Femur (tissue), 1 donor: ENCODE measurements at regions not wholly inside any gene's neighbourhood (a gene's known extent, or its start where the extent isn't known, plus 50 kb on each side); places are given as distances from the start of the nearest gene placed in this dataset.

Experiments
- DNase-seq: peaks from one replicate; pipeline ENCODE4 v3.0.0-alpha.2; 2017

- DNase-seq: no peak
These were observed 418.0 kb downstream of the SHANK2 start for GRCh38 chr11:70834277-70834940.

GRCh38 chr11:70834984-70835560 lies 417.3 kb downstream of the SHANK2 start:
- DNase-seq: no peak

DNA sequence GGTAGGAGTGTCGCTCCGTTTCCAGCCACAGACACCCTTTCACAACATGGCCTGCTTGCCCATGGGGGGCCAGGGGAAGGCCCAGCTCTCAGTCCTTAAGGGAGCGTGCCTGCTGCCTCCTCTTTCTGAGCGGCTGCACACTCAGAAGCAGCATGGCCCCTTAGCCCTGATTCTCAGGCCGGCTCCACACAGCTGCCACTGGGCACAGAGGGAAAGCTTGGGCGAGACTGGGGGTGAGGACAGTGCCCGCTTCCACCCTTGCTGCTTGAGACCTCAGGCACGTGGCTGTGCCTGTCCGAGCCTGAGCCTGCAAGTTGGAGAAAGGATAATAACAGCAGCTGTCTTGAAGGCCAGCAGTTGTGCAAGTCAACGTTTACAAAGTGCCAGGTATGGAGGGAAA lies 416.3 kb downstream of the SHANK2 start:
- DNase-seq: no peak

- DNase-seq: no peak
These were observed 414.2 kb downstream of the SHANK2 start for GRCh38 chr11:70838198-70838597.

DNA sequence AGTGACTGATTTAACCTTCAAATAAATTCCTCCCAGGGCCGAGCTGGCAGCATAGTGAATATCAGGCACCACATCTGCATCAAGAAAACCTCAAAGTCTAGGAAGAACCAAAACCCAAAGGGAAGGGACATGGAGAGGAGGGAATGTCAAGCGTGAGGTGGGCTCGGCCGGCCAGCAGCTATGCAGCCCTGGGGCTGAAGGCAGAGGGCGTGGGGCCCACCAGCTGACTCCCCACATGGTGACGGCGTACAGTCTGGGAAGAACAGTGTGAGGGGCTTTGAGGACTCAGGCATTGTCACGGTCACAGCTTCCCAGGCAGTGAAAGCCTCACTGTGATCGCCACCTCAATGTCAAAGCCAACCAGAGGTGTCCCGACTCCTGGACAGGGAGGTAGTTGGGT lies 412.5 kb downstream of the SHANK2 start:
- no peak for DNase-seq

DNA sequence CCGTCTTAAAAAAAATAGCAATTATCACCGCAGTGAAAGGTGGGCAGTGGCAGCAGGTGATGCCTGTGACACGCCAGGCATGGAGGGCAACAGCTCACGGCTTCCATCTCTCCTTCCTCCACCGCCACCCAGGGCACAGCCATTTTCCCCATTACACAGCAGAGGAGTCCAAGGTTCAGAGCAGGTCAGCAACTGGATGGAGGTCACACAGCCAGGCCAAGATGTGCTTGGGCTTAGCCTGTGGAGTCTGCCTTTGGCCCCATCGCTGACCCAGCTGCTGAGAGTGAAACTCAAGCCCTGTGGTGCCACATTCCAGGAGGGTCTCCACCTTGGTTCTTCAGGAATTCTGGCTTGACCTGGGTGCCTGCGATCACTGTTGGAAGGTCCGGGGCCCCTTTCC lies 411.1 kb downstream of the SHANK2 start:
- DNase-seq: no peak

GRCh38 chr11:70842256-70842655 lies 410.1 kb downstream of the SHANK2 start:
- DNase-seq: no peak

- DNase-seq: no peak
These were observed 409.7 kb downstream of the SHANK2 start for GRCh38 chr11:70842701-70843100.

- DNase-seq: no peak
These were observed 408.5 kb downstream of the SHANK2 start for GRCh38 chr11:70843906-70844305.

- DNase-seq: no peak
These were observed 408.0 kb downstream of the SHANK2 start for GRCh38 chr11:70844387-70844786.

- DNase-seq: no peak
These were observed 406.8 kb downstream of the SHANK2 start for GRCh38 chr11:70845591-70846041.

DNA sequence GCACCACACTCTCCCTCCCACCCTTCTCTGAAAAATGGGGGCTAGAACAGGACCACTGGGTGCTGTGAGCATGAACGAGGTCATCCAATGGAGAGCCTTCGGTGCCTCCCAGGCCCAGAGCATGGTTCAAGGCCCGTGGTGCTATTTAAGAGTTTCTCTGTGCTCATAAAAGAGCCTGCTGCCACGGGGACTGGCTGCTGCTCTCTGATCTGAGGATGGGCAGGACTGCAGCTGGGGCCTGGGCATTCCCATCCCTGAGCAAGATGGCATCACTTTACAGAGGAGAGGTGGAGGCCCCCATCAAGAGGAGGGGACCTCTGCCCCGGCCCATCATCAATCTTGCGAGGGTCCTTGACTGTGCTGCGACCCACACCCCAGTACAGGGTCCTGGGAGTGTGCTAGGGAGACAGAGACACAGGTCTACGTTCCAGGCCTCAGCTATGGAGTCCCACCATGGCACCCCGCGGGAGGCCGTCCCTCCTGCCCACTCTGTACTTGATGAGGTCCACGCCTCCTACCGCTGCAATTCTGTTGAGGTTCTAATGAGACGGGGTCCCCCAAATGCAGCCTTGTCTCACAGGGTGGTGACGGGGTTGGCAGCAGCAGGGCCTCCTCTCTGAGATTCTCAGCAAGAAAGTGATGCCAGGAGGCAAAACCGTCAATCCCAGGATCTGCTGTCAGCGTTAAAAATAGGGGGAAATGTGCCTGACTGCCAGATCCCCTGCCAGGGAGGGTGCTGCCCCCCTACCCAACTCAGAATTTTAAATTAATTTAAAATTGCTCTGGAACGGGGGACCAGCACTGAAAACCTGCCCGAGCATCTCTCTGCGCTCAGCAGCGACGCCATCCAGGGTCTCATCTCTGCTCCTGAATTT lies 405.4 kb downstream of the SHANK2 start:
- DNase-seq: no peak

- DNase-seq: no peak
These were observed 404.1 kb downstream of the SHANK2 start for GRCh38 chr11:70848243-70848750.

DNA sequence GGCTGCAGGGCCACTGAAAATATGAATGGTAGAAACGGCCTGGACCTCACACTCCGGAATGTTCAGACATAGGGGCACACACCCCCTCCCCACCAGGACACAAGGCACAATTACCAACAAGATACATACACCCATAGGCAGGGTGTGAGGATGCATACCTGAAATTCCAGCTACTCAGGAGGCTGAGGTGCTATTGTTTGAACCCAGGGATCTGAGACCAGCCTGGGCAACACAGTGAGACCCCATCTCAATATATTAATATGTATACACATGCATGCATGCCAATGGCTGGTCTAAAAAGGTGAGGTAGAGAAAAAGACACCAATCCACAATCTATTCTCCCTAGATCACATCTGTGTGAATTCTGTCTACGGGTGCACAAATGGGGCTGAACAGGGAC lies 403.3 kb downstream of the SHANK2 start:
- no peak for DNase-seq

GRCh38 chr11:70851308-70851707 lies 401.1 kb downstream of the SHANK2 start:
- no peak for DNase-seq

DNA sequence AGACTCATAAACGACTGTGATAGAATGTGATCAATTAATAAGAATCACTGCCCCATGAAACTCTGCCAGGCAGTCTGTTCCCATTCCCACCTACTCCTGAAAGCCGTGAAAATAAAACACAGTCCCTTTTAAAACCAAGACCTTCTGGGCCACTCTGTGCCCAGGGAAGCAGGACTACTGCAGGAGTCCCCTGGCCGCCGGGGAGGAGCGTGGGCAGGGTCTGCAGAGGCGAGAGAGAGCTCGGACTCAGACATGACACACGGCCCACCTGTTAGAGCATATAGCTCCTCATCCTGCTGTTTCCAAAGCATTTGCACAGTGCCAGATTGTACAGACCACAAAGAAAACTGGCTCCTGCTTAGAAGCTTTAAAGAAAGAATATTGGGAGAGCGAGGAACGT lies 400.5 kb downstream of the SHANK2 start:
- DNase-seq: no peak

DNA sequence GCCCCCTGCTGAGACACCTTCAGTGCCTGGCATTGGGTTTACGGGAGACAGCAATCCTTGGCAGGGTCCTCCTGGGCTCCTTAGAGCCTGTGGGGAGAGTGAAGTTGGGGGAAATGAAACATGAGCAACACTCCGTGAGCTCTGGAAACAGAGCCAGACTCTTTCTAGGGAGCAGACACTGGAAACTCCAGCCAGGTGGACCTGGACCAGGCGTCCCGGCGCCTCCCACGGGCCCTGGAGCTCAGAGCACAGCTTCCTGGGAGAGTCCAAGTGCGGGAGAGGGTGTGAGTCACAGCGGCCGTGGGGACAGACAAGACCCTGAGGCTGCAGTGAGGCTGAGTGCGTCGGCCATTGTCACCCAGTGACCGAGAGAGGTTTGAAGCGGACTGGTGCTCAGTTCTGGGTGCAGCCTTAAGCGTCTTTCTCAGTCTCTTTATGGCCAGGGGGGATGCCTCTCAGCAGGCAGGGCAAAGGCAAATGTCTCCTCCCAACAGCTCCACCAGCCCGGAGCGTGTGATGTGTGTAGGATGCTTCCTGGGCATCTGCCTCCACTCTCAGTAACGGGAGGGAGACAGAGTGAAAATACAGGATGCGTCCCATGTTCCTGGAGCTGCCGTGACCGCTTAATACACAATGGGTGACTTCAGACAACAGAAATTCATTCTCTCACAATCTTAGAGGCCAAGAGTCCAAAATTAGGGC lies 399.2 kb downstream of the SHANK2 start:
- no peak for DNase-seq

- DNase-seq: no peak
These were observed 398.6 kb downstream of the SHANK2 start for GRCh38 chr11:70853770-70854108.

DNA sequence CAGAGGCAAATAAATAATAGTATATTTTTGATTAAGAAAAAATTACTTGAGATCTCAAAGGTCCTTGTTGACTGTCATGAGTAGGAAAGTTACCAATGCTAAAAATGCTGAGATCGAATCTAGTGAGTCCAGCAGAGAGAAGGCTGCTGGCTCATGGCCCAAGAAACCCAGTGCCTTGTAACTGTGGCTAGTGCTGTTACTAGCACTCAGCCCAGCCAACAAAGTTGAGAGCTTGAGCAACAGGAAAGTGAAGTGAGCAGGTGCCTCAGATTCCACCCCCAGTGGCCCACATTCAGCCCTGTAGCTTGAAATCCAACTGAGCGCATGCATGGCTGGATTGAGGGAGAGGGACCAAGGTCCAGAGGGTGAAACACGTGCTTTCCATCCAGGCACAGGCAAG lies 398.2 kb downstream of the SHANK2 start:
- no peak for DNase-seq

DNA sequence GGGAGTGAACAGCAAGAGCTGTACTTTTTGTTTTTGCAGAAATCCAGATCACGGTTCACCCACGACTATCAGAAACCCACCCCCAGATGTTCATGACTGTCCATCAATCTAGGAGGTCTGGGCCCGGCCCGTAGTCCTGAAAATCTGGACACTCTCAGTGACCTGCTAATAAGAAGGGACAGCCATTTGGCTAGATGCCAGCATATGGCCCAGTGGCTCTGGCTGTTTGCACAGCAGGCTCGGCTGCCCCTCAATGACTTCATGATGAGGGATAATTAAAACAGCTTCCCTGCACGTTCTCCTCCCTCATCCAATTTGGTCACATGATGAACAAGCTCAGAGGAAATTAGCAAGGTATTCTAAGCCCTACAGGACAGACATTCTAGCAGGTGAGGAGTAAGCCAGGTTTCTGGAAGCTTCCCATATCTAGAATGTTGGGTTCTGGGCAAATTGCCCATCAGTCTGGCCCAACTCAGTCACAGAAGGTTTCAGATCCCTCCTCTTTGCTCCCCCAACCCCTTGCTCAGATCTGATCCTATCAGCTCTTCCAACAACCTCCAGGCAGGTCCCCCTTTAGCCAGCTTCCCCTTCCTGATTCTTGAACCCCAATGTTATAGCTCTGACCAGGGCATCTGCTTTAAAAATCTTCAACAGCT lies 397.3 kb downstream of the SHANK2 start:
- no peak for DNase-seq

- DNase-seq: no peak
These were observed 394.5 kb downstream of the SHANK2 start for GRCh38 chr11:70857894-70858293.

DNA sequence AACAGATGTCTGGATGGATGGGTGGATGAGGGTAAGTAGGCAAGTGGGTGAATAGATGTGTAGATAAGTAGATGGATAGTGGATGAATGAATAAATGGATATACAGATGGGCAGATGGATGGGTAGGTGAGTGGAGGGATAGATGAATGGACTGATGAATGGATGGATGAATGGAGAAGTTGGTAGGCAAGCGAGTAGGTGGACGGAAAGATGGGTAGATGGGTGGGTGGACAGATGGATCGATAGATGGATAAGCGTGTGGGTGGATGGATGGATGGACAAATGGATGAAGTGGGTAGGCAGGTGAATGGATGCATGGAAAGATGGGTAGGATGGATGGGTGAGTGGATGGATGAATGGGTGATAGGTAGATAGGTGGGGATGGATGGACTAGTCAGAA lies 393.2 kb downstream of the SHANK2 start:
- no peak for DNase-seq

DNA sequence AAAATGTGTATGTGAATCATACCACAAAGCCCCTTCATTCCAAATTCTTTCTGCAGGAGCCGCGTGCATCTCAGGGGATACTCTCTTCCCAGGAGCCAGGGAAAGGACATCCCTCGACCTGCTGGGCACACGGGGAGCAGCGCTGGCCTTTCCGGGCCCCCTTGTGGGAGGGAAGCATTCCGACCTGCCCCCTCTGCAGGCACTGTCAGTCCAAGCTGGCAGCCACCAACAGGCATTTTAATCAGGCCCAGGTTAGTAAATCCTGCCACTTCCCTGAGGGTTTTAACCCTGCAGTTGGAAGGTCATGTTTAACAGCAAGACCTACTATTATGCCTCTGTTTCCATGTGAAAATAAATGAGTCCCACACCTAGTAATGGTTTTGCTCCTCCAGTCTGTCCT lies 391.5 kb downstream of the SHANK2 start:
- no peak for DNase-seq
